ENCODE measurements at regions not wholly inside any gene's neighbourhood (a gene's known extent, or its start where the extent isn't known, plus 50 kb on each side); places are given as distances from the start of the nearest gene placed in this dataset.

- no peak for TF ChIP-seq POLR2AphosphoS5 (IDR thresholded peaks at IDR 0.05)
- no peak for TF ChIP-seq CTCF (IDR thresholded peaks at IDR 0.05)
- TF ChIP-seq POLR2A (IDR thresholded peaks at IDR 0.05), result no peak
Measured at GRCh38 chr18:77360315-77361190, 110.9 kb downstream of the GALR1 start.
